ENCODE measurements at regions not wholly inside any gene's neighbourhood (a gene's known extent, or its start where the extent isn't known, plus 50 kb on each side); places are given as distances from the start of the nearest gene placed in this dataset.
"Not testable (repeated sequence)": the region's sequence is repeated elsewhere in the genome, so short reads cannot be mapped to it uniquely, and the experiment has no call there.

DNA sequence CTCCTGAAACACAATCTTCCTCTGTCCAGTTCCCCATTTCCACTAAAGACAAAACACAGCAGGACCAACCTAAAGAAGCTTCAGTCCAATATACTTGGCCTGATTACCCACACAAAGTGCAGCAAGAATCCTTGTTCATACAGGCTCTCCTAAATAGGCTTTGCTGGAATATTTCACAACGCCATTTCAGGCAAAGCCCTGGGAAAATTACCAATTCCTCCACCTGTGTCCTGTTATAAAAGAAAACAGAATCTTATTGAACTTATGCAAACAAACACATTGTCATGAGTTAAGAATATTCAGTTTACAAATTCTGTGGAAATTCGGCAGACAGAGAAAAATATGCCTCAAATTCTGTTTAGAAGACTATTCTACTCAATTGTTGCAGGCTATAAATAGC lies 115.0 kb upstream of the NBPF11 start:
- intact Hi-C loops (cut with micrococcal nuclease); in situ Hi-C loops (cut with MboI; ENCODE audit: low sequenced_read_pairs); BruUV-seq (replicated peaks); H2BK120ac ChIP-seq (ENCODE audit: low read depth, low read length); H2AK9ac ChIP-seq (replicated peaks; ENCODE audit: low read depth, low read length, poor library complexity); H3K4me2 ChIP-seq (ENCODE audit: low read depth, low read length); H4K20me1 ChIP-seq (ENCODE audit: insufficient read depth, low read length); H4K5ac ChIP-seq (ENCODE audit: low read depth, low read length); DNase-seq; H3K9ac ChIP-seq (ENCODE audit: low read depth, low read length); H3K4me3 ChIP-seq (ENCODE audit: insufficient read depth, low read depth, low read length); H2BK5ac ChIP-seq (ENCODE audit: low read depth, low read length, poor library complexity, severe bottlenecking); H3K27ac ChIP-seq (ENCODE audit: insufficient read depth, low read length); H3K18ac ChIP-seq (ENCODE audit: low read depth, low read length); H3K4me1 ChIP-seq (ENCODE audit: control insufficient read depth, insufficient read depth, low read length); H3K23ac ChIP-seq (ENCODE audit: low read depth, low read length); H3K9me3 ChIP-seq (ENCODE audit: control insufficient read depth, insufficient read depth, low read length); H3K36me3 ChIP-seq (ENCODE audit: control insufficient read depth, insufficient read depth, low read length); H3K14ac ChIP-seq (replicated peaks; ENCODE audit: low read depth, low read length); H3K56ac ChIP-seq (ENCODE audit: extremely low read depth, insufficient read depth, low read length); H2AFZ ChIP-seq (replicated peaks; ENCODE audit: low read length, poor library complexity); H3K79me1 ChIP-seq (ENCODE audit: low read depth in 1 of 2, low read length in 2 of 2); H4K8ac ChIP-seq (ENCODE audit: low read depth in 2 of 2, low read length in 2 of 2); H2BK20ac ChIP-seq (ENCODE audit: low read depth, low read length); H4K91ac ChIP-seq (ENCODE audit: insufficient read depth, low read depth, low read length); H2AK5ac ChIP-seq (ENCODE audit: low read depth, low read length); ATAC-seq (ENCODE audit: low read depth); POLR2A ChIA-PET (ENCODE audit: unreplicated experiment); H3K4ac ChIP-seq (ENCODE audit: low read depth, low read length); dilution Hi-C loops (cut with HindIII; ENCODE audit: low sequenced_read_pairs, unreplicated experiment); H2BK15ac ChIP-seq (ENCODE audit: low read depth, low read length); H3K9me1 ChIP-seq (ENCODE audit: insufficient read depth, low read length); CTCF ChIA-PET: not testable (repeated sequence)
- peaks cover 11% of the 10 kb centered on the region for H3K27me3 ChIP-seq (ENCODE audit: control insufficient read depth, insufficient read depth, low read length)
- 43% methylated on average over 1 of the region's 2 CpGs; no CpG with 5 or more reads in 1 of the 2 experiments for WGBS, 2 experiments (ENCODE audit: extremely low coverage in 2 of 2, insufficient read length in 1 of 2)

Data from IMR-90 (cell line).